ENCODE measurements at regions not wholly inside any gene's neighbourhood (a gene's known extent, or its start where the extent isn't known, plus 50 kb on each side); places are given as distances from the start of the nearest gene placed in this dataset.

GRCh38 chr12:24255920-24256665 is 306.6 kb upstream of the SOX5 start:
- H3K27ac Mint-ChIP-seq = no peak overlapping the region
- no peaks in the 10 kb centered on the region for H3K4me1 Mint-ChIP-seq (ENCODE audit: low read depth)
- H3K4me3 Mint-ChIP-seq = no peak overlapping the region
- H3K27me3 Mint-ChIP-seq (ENCODE audit: low read depth) = peaks cover 3% of the 10 kb centered on the region
- H3K36me3 Mint-ChIP-seq (ENCODE audit: low read depth) = no peaks in the 10 kb centered on the region
- no peaks in the 10 kb centered on the region for H3K9me3 Mint-ChIP-seq

GRCh38 chr12:24252602-24253001 is 303.1 kb upstream of the SOX5 start:
- H3K4me1 Mint-ChIP-seq (ENCODE audit: low read depth) = no peaks in the 10 kb centered on the region
- no peaks in the 10 kb centered on the region for H3K9me3 Mint-ChIP-seq
- H3K27me3 Mint-ChIP-seq (ENCODE audit: low read depth) = peaks cover 3% of the 10 kb centered on the region
- H3K36me3 Mint-ChIP-seq (ENCODE audit: low read depth) = no peaks in the 10 kb centered on the region
- no peak overlapping the region for H3K27ac Mint-ChIP-seq
- H3K4me3 Mint-ChIP-seq = no peak overlapping the region

- Mint-ChIP-seq H3K36me3 (ENCODE audit: low read depth) (no peaks in the 10 kb centered on the region), H3K4me3 (no peak overlapping the region), H3K27ac (no peak overlapping the region), H3K27me3 (ENCODE audit: low read depth) (no peaks in the 10 kb centered on the region), H3K9me3 (no peaks in the 10 kb centered on the region), H3K4me1 (ENCODE audit: low read depth) (no peaks in the 10 kb centered on the region)
Measured at GRCh38 chr12:24246934-24247333, 297.5 kb upstream of the SOX5 start.

- Mint-ChIP-seq H3K36me3 (ENCODE audit: low read depth) (no peaks in the 10 kb centered on the region), H3K9me3 (no peaks in the 10 kb centered on the region), H3K4me1 (ENCODE audit: low read depth) (no peaks in the 10 kb centered on the region), H3K27ac (no peak overlapping the region), H3K27me3 (ENCODE audit: low read depth) (no peaks in the 10 kb centered on the region), H3K4me3 (no peak overlapping the region)
Measured at GRCh38 chr12:24246376-24246775, 296.9 kb upstream of the SOX5 start.

GRCh38 chr12:24244801-24245200 is 295.3 kb upstream of the SOX5 start:
- Mint-ChIP-seq H3K4me1 (ENCODE audit: low read depth) (no peaks in the 10 kb centered on the region), H3K27me3 (ENCODE audit: low read depth) (no peaks in the 10 kb centered on the region), H3K4me3 (no peak overlapping the region), H3K36me3 (ENCODE audit: low read depth) (no peaks in the 10 kb centered on the region), H3K9me3 (no peaks in the 10 kb centered on the region), H3K27ac (no peak overlapping the region)

GRCh38 chr12:24244231-24244630 is 294.8 kb upstream of the SOX5 start:
- Mint-ChIP-seq H3K36me3 (ENCODE audit: low read depth) (no peaks in the 10 kb centered on the region), H3K4me1 (ENCODE audit: low read depth) (no peaks in the 10 kb centered on the region), H3K4me3 (no peak overlapping the region), H3K27me3 (ENCODE audit: low read depth) (no peaks in the 10 kb centered on the region), H3K27ac (no peak overlapping the region), H3K9me3 (no peaks in the 10 kb centered on the region)

- H3K9me3 Mint-ChIP-seq = no peaks in the 10 kb centered on the region
- no peaks in the 10 kb centered on the region for H3K27me3 Mint-ChIP-seq (ENCODE audit: low read depth)
- no peak overlapping the region for H3K4me3 Mint-ChIP-seq
- H3K36me3 Mint-ChIP-seq (ENCODE audit: low read depth) = no peaks in the 10 kb centered on the region
- no peak overlapping the region for H3K27ac Mint-ChIP-seq
- H3K4me1 Mint-ChIP-seq (ENCODE audit: low read depth) = no peaks in the 10 kb centered on the region
Measured at GRCh38 chr12:24240707-24241106, 291.2 kb upstream of the SOX5 start.

- Mint-ChIP-seq H3K4me1 (ENCODE audit: low read depth) (no peaks in the 10 kb centered on the region), H3K27ac (no peak overlapping the region), H3K9me3 (no peaks in the 10 kb centered on the region), H3K4me3 (no peak overlapping the region), H3K27me3 (ENCODE audit: low read depth) (no peaks in the 10 kb centered on the region), H3K36me3 (ENCODE audit: low read depth) (no peaks in the 10 kb centered on the region)
Measured at GRCh38 chr12:24233519-24234246, 284.2 kb upstream of the SOX5 start.

GRCh38 chr12:24232531-24232930 is 283.1 kb upstream of the SOX5 start:
- Mint-ChIP-seq H3K27ac (no peak overlapping the region), H3K4me3 (no peak overlapping the region), H3K9me3 (no peaks in the 10 kb centered on the region), H3K4me1 (ENCODE audit: low read depth) (no peaks in the 10 kb centered on the region), H3K36me3 (ENCODE audit: low read depth) (no peaks in the 10 kb centered on the region), H3K27me3 (ENCODE audit: low read depth) (no peaks in the 10 kb centered on the region)

GRCh38 chr12:24231298-24231697 is 281.8 kb upstream of the SOX5 start:
- no peak overlapping the region for H3K4me3 Mint-ChIP-seq
- no peaks in the 10 kb centered on the region for H3K27me3 Mint-ChIP-seq (ENCODE audit: low read depth)
- H3K27ac Mint-ChIP-seq = no peak overlapping the region
- H3K9me3 Mint-ChIP-seq = no peaks in the 10 kb centered on the region
- H3K36me3 Mint-ChIP-seq (ENCODE audit: low read depth) = no peaks in the 10 kb centered on the region
- H3K4me1 Mint-ChIP-seq (ENCODE audit: low read depth) = peaks cover 1% of the 10 kb centered on the region

- H3K4me1 Mint-ChIP-seq (ENCODE audit: low read depth) = peaks cover 1% of the 10 kb centered on the region
- H3K27me3 Mint-ChIP-seq (ENCODE audit: low read depth) = no peaks in the 10 kb centered on the region
- H3K9me3 Mint-ChIP-seq = no peaks in the 10 kb centered on the region
- H3K27ac Mint-ChIP-seq = no peak overlapping the region
- H3K36me3 Mint-ChIP-seq (ENCODE audit: low read depth) = no peaks in the 10 kb centered on the region
- H3K4me3 Mint-ChIP-seq = no peak overlapping the region
Measured at GRCh38 chr12:24230061-24230701, 280.7 kb upstream of the SOX5 start.

- no peaks in the 10 kb centered on the region for H3K36me3 Mint-ChIP-seq (ENCODE audit: low read depth)
- peaks cover 1% of the 10 kb centered on the region for H3K4me1 Mint-ChIP-seq (ENCODE audit: low read depth)
- no peaks in the 10 kb centered on the region for H3K9me3 Mint-ChIP-seq
- no peak overlapping the region for H3K4me3 Mint-ChIP-seq
- no peaks in the 10 kb centered on the region for H3K27me3 Mint-ChIP-seq (ENCODE audit: low read depth)
- H3K27ac Mint-ChIP-seq = no peak overlapping the region
Measured at GRCh38 chr12:24229031-24229700, 279.7 kb upstream of the SOX5 start.

GRCh38 chr12:24228371-24228770 is 278.9 kb upstream of the SOX5 start:
- Mint-ChIP-seq H3K27ac (no peak overlapping the region), H3K27me3 (ENCODE audit: low read depth) (no peaks in the 10 kb centered on the region), H3K36me3 (ENCODE audit: low read depth) (no peaks in the 10 kb centered on the region), H3K4me3 (no peak overlapping the region), H3K4me1 (ENCODE audit: low read depth) (peaks cover 1% of the 10 kb centered on the region), H3K9me3 (no peaks in the 10 kb centered on the region)

GRCh38 chr12:24227551-24227950 is 278.1 kb upstream of the SOX5 start:
- Mint-ChIP-seq H3K4me1 (ENCODE audit: low read depth) (peaks cover 1% of the 10 kb centered on the region), H3K9me3 (no peaks in the 10 kb centered on the region), H3K27ac (no peak overlapping the region), H3K36me3 (ENCODE audit: low read depth) (no peaks in the 10 kb centered on the region), H3K27me3 (ENCODE audit: low read depth) (no peaks in the 10 kb centered on the region), H3K4me3 (no peak overlapping the region)
